Omental fat pad (tissue), 3 donors: ENCODE measurements at regions not wholly inside any gene's neighbourhood (a gene's known extent, or its start where the extent isn't known, plus 50 kb on each side); places are given as distances from the start of the nearest gene placed in this dataset.

ENCODE experiments used
- ATAC-seq: fragments of 150-250 bp; one replicate; pipeline ENCODE4 v1.9.1; 2016; ENCODE audit warnings: mild to moderate bottlenecking, moderate library complexity; ENCODE audit not compliant: low FRiP score
- DNase-seq: peaks from one replicate; pipeline ENCODE4 v3.0.0-alpha.2; 2019; ENCODE audit warnings: low spot score
- TF ChIP-seq, protein P1 (sequence below), 3 donors: fragments of 450-650 bp; IDR thresholded peaks; one replicate each; pipeline ENCODE4 v1.5.1; 2016 to 2017; ENCODE audit warnings: antibody characterized with exemption in 3 of 3, mild to moderate bottlenecking in 3 of 3, moderate library complexity in 2 of 3

- DNase-seq (no peak), ATAC-seq (no peak)
- TF ChIP-seq, protein P1, sequence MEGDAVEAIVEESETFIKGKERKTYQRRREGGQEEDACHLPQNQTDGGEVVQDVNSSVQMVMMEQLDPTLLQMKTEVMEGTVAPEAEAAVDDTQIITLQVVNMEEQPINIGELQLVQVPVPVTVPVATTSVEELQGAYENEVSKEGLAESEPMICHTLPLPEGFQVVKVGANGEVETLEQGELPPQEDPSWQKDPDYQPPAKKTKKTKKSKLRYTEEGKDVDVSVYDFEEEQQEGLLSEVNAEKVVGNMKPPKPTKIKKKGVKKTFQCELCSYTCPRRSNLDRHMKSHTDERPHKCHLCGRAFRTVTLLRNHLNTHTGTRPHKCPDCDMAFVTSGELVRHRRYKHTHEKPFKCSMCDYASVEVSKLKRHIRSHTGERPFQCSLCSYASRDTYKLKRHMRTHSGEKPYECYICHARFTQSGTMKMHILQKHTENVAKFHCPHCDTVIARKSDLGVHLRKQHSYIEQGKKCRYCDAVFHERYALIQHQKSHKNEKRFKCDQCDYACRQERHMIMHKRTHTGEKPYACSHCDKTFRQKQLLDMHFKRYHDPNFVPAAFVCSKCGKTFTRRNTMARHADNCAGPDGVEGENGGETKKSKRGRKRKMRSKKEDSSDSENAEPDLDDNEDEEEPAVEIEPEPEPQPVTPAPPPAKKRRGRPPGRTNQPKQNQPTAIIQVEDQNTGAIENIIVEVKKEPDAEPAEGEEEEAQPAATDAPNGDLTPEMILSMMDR (IDR thresholded peaks at IDR 0.05), result no peak
Measured at GRCh38 chr17:20920095-20920814, 122.6 kb downstream of the USP22 start.

GRCh38 chr17:20920815-20921199 lies 122.0 kb downstream of the USP22 start:
- ATAC-seq (no peak), DNase-seq (no peak)

DNA sequence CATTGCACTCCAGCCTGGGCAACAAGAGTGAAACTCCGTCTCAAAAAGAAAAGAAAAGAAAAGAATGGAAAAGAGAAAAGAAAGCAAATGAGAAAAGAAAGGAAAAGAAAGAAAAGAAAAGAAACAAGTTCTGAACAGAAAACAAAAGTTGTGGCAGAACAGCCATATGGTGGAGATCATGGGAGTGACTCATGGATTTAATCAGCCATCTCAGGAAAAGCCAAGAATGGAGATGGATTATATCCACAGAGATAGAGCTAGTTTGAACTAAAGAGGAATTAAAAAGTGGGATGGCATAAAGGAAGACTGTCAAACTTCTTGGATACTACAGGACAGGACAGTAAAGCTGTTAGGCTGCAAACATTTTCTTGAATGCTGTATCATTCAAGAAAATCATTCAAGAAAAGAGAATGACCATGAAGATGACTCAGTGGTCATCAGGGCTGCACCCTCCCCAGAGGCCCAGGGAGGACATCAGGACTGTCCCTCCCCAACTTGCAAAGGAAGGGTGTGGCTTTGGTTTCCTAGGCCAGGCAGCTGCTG lies 120.6 kb downstream of the USP22 start:
- DNase-seq, result no peak
- TF ChIP-seq, protein P1 (IDR thresholded peaks at IDR 0.05), result no peak

More at GRCh38 chr17:20920815-20921199, 122.0 kb downstream of the USP22 start:
- TF ChIP-seq, protein P1 (IDR thresholded peaks at IDR 0.05), result no peak

GRCh38 chr17:20924306-20924705 lies 118.5 kb downstream of the USP22 start:
- ATAC-seq, result no peak
- TF ChIP-seq, protein P1 (IDR thresholded peaks at IDR 0.05), result no peak
- DNase-seq, result no peak

More for the DNA sequence above, 120.6 kb downstream of the USP22 start:
- ATAC-seq, result no peak

- ATAC-seq, result no peak
- DNase-seq, result no peak
- TF ChIP-seq, protein P1 (IDR thresholded peaks at IDR 0.05), result no peak
Measured at GRCh38 chr17:20925091-20925490, 117.7 kb downstream of the USP22 start.

DNA sequence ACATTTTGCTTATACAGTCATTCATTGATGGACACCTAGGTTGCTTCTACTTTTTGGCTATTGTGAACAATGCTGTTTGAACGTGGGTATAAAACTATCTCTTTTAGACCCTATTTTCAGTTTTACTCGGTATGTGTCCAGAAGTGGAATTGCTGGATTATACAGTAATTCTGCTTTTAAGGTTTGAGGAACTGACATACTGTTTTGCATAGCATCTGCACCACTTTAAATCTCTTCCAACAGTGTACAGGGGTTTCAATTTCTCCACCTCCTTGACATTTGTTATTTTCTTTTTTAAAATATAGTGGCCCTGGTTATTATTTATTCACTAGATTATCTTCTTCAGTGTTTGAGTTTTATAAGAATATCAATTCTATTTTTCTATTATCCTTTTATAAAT lies 116.9 kb downstream of the USP22 start:
- no peak for DNase-seq
- no peak for ATAC-seq
- TF ChIP-seq, protein P1 (IDR thresholded peaks at IDR 0.05), result no peak

GRCh38 chr17:20926532-20926931 lies 116.3 kb downstream of the USP22 start:
- TF ChIP-seq, protein P1 (IDR thresholded peaks at IDR 0.05), result no peak
- no peak for DNase-seq
- ATAC-seq, result no peak
